ENCODE measurements at regions not wholly inside any gene's neighbourhood (a gene's known extent, or its start where the extent isn't known, plus 50 kb on each side); places are given as distances from the start of the nearest gene placed in this dataset.

DNA sequence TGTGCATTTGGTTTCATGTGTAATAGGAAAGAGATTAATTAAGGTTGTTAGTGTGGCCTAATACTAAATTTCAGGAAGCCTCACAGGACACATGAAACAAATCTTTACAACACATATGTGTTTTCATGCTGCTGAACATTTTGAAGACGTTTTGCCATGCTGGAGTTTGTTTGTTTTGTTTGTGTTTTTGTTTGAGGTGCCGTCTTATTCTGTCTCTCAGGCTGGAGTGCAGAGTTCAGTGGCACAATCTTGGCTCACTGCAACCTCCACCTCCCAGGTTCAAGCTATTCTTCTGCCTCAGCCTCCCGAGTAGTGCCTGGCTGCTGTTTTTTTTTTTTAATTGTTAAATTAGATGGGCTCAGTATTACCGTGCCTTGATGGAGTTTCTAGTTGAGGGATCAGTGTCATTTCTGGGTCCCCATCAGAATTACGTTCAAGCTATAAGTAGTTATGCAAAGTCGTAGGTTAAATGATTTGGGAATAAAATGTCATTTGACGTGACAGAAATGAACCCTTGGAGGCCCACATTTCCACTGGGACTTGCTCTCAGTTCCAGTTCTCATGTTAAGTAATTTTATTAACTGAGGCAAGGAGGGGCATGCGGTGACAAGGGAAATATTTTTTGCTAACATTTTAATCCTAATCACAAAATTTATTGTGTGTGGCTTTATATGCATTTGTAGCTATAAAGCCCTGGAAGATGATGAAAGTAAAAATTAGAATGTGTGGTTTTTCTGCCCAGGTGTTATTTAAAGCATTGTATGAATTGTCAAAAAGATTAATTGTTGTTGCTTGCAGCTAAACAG lies 196.9 kb downstream of the TM9SF2 start:
- Mint-ChIP-seq H3K4me1 (peaks cover 58% of the 10 kb centered on the region), H3K9me3 (no peaks in the 10 kb centered on the region), H3K27ac (0 out of 2 replicates have a peak overlapping the region, but pooled peaks have one; percentile 26), H3K27me3 (ENCODE audit: low read depth) (peaks cover 6% of the 10 kb centered on the region), H3K36me3 (0 out of 2 replicates have a peak, but pooled peaks cover 3% of the 10 kb centered on the region), H3K4me3 (no peak overlapping the region)
- TF ChIP-seq E2F5 (CRISPR knock-in tag; IDR thresholded peaks at IDR 0.05) = no peak
- TF ChIP-seq, protein P1, sequence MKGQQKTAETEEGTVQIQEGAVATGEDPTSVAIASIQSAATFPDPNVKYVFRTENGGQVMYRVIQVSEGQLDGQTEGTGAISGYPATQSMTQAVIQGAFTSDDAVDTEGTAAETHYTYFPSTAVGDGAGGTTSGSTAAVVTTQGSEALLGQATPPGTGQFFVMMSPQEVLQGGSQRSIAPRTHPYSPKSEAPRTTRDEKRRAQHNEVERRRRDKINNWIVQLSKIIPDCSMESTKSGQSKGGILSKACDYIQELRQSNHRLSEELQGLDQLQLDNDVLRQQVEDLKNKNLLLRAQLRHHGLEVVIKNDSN (CRISPR knock-in tag; IDR thresholded peaks at IDR 0.05) = no peak
- TF ChIP-seq MXD4 (CRISPR knock-in tag; IDR thresholded peaks at IDR 0.05; ENCODE audit: borderline replicate concordance) = no peak
- no peak for TF ChIP-seq KAT7 (CRISPR knock-in tag; IDR thresholded peaks at IDR 0.05; ENCODE audit: borderline replicate concordance)
- TF ChIP-seq RELA (CRISPR knock-in tag; IDR thresholded peaks at IDR 0.05; ENCODE audit: borderline replicate concordance) = no peak
- TF ChIP-seq, protein P2, sequence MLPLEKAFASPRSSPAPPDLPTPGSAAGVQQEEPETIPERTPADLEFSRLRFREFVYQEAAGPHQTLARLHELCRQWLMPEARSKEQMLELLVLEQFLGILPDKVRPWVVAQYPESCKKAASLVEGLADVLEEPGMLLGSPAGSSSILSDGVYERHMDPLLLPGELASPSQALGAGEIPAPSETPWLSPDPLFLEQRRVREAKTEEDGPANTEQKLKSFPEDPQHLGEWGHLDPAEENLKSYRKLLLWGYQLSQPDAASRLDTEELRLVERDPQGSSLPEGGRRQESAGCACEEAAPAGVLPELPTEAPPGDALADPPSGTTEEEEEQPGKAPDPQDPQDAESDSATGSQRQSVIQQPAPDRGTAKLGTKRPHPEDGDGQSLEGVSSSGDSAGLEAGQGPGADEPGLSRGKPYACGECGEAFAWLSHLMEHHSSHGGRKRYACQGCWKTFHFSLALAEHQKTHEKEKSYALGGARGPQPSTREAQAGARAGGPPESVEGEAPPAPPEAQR (CRISPR knock-in tag; IDR thresholded peaks at IDR 0.05) = no peak
- no peak for TF ChIP-seq NR1H2 (CRISPR knock-in tag; IDR thresholded peaks at IDR 0.05)
- TF ChIP-seq ATF2 (CRISPR knock-in tag; IDR thresholded peaks at IDR 0.05; ENCODE audit: borderline replicate concordance, low read depth) = no peak
- no peak for TF ChIP-seq MYBL2 (CRISPR knock-in tag; IDR thresholded peaks at IDR 0.05)
- TF ChIP-seq ZBTB21 (CRISPR knock-in tag; IDR thresholded peaks at IDR 0.05; ENCODE audit: borderline replicate concordance) = no peak
- no peak for TF ChIP-seq ARID4B (CRISPR knock-in tag; IDR thresholded peaks at IDR 0.05; ENCODE audit: borderline replicate concordance)
- TF ChIP-seq, protein P3, sequence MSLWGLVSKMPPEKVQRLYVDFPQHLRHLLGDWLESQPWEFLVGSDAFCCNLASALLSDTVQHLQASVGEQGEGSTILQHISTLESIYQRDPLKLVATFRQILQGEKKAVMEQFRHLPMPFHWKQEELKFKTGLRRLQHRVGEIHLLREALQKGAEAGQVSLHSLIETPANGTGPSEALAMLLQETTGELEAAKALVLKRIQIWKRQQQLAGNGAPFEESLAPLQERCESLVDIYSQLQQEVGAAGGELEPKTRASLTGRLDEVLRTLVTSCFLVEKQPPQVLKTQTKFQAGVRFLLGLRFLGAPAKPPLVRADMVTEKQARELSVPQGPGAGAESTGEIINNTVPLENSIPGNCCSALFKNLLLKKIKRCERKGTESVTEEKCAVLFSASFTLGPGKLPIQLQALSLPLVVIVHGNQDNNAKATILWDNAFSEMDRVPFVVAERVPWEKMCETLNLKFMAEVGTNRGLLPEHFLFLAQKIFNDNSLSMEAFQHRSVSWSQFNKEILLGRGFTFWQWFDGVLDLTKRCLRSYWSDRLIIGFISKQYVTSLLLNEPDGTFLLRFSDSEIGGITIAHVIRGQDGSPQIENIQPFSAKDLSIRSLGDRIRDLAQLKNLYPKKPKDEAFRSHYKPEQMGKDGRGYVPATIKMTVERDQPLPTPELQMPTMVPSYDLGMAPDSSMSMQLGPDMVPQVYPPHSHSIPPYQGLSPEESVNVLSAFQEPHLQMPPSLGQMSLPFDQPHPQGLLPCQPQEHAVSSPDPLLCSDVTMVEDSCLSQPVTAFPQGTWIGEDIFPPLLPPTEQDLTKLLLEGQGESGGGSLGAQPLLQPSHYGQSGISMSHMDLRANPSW (CRISPR knock-in tag; conservative IDR thresholded peaks at IDR 0.05; ENCODE audit: low read depth) = no peak
- TF ChIP-seq ZNF317 (CRISPR knock-in tag; IDR thresholded peaks at IDR 0.05; ENCODE audit: borderline replicate concordance, low read depth) = no peak
- no peak for TF ChIP-seq ZNF263 (CRISPR knock-in tag; IDR thresholded peaks at IDR 0.05; ENCODE audit: low read depth)
- no peak for TF ChIP-seq ERG (CRISPR knock-in tag; IDR thresholded peaks at IDR 0.05)
- TF ChIP-seq CBFB (CRISPR knock-in tag; IDR thresholded peaks at IDR 0.05; ENCODE audit: low read depth) = no peak
- TF ChIP-seq NR2C2 (CRISPR knock-in tag; IDR thresholded peaks at IDR 0.05) = no peak
- no peak for TF ChIP-seq NFE2L1 (CRISPR knock-in tag; IDR thresholded peaks at IDR 0.05)
- TF ChIP-seq CREM (CRISPR knock-in tag; IDR thresholded peaks at IDR 0.05) = no peak
- ATAC-seq (no peak), DNase-seq (ENCODE audit: low spot score) (no peak)
- POLR2A ChIA-PET = no interaction called here
- CTCF ChIA-PET = no interaction called here
